ENCODE measurements at regions not wholly inside any gene's neighbourhood (a gene's known extent, or its start where the extent isn't known, plus 50 kb on each side); places are given as distances from the start of the nearest gene placed in this dataset.

GRCh38 chr16:5906351-5906750 is 808.8 kb upstream of the EEF2KMT start:
- DNase-seq = no peak
- in situ Hi-C loops (cut with MboI; ENCODE audit: low pct_unique_long_range_greater_than_20kb, low sequenced_read_pairs) = no loop called here

- no peak for DNase-seq
- in situ Hi-C loops (cut with MboI; ENCODE audit: low pct_unique_long_range_greater_than_20kb, low sequenced_read_pairs) = no loop called here
These were observed 808.3 kb upstream of the EEF2KMT start for GRCh38 chr16:5905935-5906334.

- no peak for DNase-seq
- in situ Hi-C loops (cut with MboI; ENCODE audit: low pct_unique_long_range_greater_than_20kb, low sequenced_read_pairs) = no loop called here
These were observed 806.2 kb upstream of the EEF2KMT start for GRCh38 chr16:5903832-5904231.

- in situ Hi-C loops (cut with MboI; ENCODE audit: low pct_unique_long_range_greater_than_20kb, low sequenced_read_pairs) = no loop called here
- no peak for DNase-seq
These were observed 805.6 kb upstream of the EEF2KMT start for GRCh38 chr16:5903153-5903552.

- no peak for DNase-seq
- in situ Hi-C loops (cut with MboI; ENCODE audit: low pct_unique_long_range_greater_than_20kb, low sequenced_read_pairs) = no loop called here
These were observed 802.5 kb upstream of the EEF2KMT start for GRCh38 chr16:5900046-5900445.

GRCh38 chr16:5895976-5896375 is 798.4 kb upstream of the EEF2KMT start:
- no peak for DNase-seq
- in situ Hi-C loops (cut with MboI; ENCODE audit: low pct_unique_long_range_greater_than_20kb, low sequenced_read_pairs) = no loop called here

GRCh38 chr16:5895137-5895536 is 797.5 kb upstream of the EEF2KMT start:
- in situ Hi-C loops (cut with MboI; ENCODE audit: low pct_unique_long_range_greater_than_20kb, low sequenced_read_pairs) = no loop called here

GRCh38 chr16:5891296-5891695 is 793.7 kb upstream of the EEF2KMT start:
- in situ Hi-C loops (cut with MboI; ENCODE audit: low pct_unique_long_range_greater_than_20kb, low sequenced_read_pairs) = no loop called here

More at GRCh38 chr16:5895137-5895536, 797.5 kb upstream of the EEF2KMT start:
- DNase-seq = no peak

GRCh38 chr16:5885521-5885920 is 787.9 kb upstream of the EEF2KMT start:
- in situ Hi-C loops (cut with MboI; ENCODE audit: low pct_unique_long_range_greater_than_20kb, low sequenced_read_pairs) = no loop called here
- DNase-seq = no peak

More at GRCh38 chr16:5891296-5891695, 793.7 kb upstream of the EEF2KMT start:
- DNase-seq = no peak

GRCh38 chr16:5884996-5885395 is 787.4 kb upstream of the EEF2KMT start:
- DNase-seq = no peak
- in situ Hi-C loops (cut with MboI; ENCODE audit: low pct_unique_long_range_greater_than_20kb, low sequenced_read_pairs) = no loop called here

- DNase-seq = no peak
- in situ Hi-C loops (cut with MboI; ENCODE audit: low pct_unique_long_range_greater_than_20kb, low sequenced_read_pairs) = no loop called here
These were observed 786.7 kb upstream of the EEF2KMT start for GRCh38 chr16:5884339-5884738.

GRCh38 chr16:5882087-5882640 is 784.6 kb upstream of the EEF2KMT start:
- in situ Hi-C loops (cut with MboI; ENCODE audit: low pct_unique_long_range_greater_than_20kb, low sequenced_read_pairs) = no loop called here
- no peak for DNase-seq

- DNase-seq = no peak
- in situ Hi-C loops (cut with MboI; ENCODE audit: low pct_unique_long_range_greater_than_20kb, low sequenced_read_pairs) = no loop called here
These were observed 777.8 kb upstream of the EEF2KMT start for GRCh38 chr16:5875416-5875815.

GRCh38 chr16:5874899-5875298 is 777.3 kb upstream of the EEF2KMT start:
- in situ Hi-C loops (cut with MboI; ENCODE audit: low pct_unique_long_range_greater_than_20kb, low sequenced_read_pairs) = no loop called here
- no peak for DNase-seq

GRCh38 chr16:5873221-5873620 is 775.6 kb upstream of the EEF2KMT start:
- in situ Hi-C loops (cut with MboI; ENCODE audit: low pct_unique_long_range_greater_than_20kb, low sequenced_read_pairs) = no loop called here
- DNase-seq = no peak

GRCh38 chr16:5870886-5871691 is 773.5 kb upstream of the EEF2KMT start:
- in situ Hi-C loops (cut with MboI; ENCODE audit: low pct_unique_long_range_greater_than_20kb, low sequenced_read_pairs) = no loop called here
- no peak for DNase-seq

GRCh38 chr16:5867250-5867649 is 769.7 kb upstream of the EEF2KMT start:
- DNase-seq = no peak
- in situ Hi-C loops (cut with MboI; ENCODE audit: low pct_unique_long_range_greater_than_20kb, low sequenced_read_pairs) = no loop called here

GRCh38 chr16:5865236-5865635 is 767.6 kb upstream of the EEF2KMT start:
- no peak for DNase-seq
- in situ Hi-C loops (cut with MboI; ENCODE audit: low pct_unique_long_range_greater_than_20kb, low sequenced_read_pairs) = no loop called here

GRCh38 chr16:5863071-5863606 is 765.5 kb upstream of the EEF2KMT start:
- in situ Hi-C loops (cut with MboI; ENCODE audit: low pct_unique_long_range_greater_than_20kb, low sequenced_read_pairs) = no loop called here

GRCh38 chr16:5862103-5862840 is 764.7 kb upstream of the EEF2KMT start:
- DNase-seq = no peak
- in situ Hi-C loops (cut with MboI; ENCODE audit: low pct_unique_long_range_greater_than_20kb, low sequenced_read_pairs) = no loop called here

More at GRCh38 chr16:5863071-5863606, 765.5 kb upstream of the EEF2KMT start:
- no peak for DNase-seq

Measured in KBM-7 (cell line).